HAP-1 (cell line): ENCODE measurements at regions not wholly inside any gene's neighbourhood (a gene's known extent, or its start where the extent isn't known, plus 50 kb on each side); places are given as distances from the start of the nearest gene placed in this dataset.
A peak's percentile ranks its signal among the peaks of the same experiment; 100 is the strongest.

Source experiments
- DNase-seq, 2 experiments: peaks; one replicate each; pipeline ENCODE4 v3.0.0-alpha.2; 2016 to 2020; ENCODE audit warnings: low spot score in 2 of 2
- H3K27me3 ChIP-seq: fragments of 250-450 bp; sonication (Bioruptor Pico); 2 replicates; pipeline ENCODE4 v1.5.1; 2020; ENCODE audit warnings: low read depth, mild to moderate bottlenecking, moderate library complexity
- H3K36me3 ChIP-seq: fragments of 250-450 bp; sonication (Bioruptor Pico); replicated peaks from 2 replicates; pipeline ENCODE4 v1.5.1; 2020; ENCODE audit warnings: mild to moderate bottlenecking
- H3K4me1 ChIP-seq: fragments of 250-450 bp; sonication (Bioruptor Pico); 2 replicates; pipeline ENCODE4 v1.5.1; 2020; ENCODE audit warnings: mild to moderate bottlenecking
- H3K4me3 ChIP-seq: fragments of 250-450 bp; sonication (Bioruptor Pico); 2 replicates; pipeline ENCODE4 v1.5.1; 2020; ENCODE audit warnings: mild to moderate bottlenecking, moderate library complexity
- H3K9me3 ChIP-seq: fragments of 250-450 bp; sonication (Bioruptor Pico); 2 replicates; pipeline ENCODE4 v1.5.1; 2020; ENCODE audit warnings: mild to moderate bottlenecking, moderate library complexity
- in situ Hi-C: fragments of 300-500 bp; cut with MboI; formaldehyde crosslinking; loops from 3 replicates; pipeline ENCODE4 v1.14.3; 2020; ENCODE audit warnings: low sequenced_read_pairs, inconsistent platforms, mixed read lengths

DNA sequence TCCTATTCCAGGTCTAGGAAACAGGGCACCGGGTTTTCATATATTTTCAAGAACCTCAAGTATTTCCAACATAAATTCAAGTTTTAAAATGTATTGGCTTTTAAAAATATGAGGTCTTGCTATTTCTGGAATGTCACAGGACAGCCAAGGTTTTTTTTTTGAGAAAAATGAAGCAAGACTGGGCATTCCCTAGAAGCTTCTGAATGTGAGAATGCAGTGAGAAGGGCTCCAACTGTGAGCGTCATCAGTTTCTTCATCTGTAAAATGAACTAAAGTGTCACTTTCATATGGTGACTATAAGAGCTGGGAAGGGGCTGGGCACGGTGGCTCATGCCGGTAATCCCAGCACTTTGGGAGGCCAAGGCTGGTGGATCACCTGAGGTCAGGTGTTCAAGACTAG, 455.8 kb upstream of the MAF start:
- Histone ChIP-seq H3K36me3 (no peaks in the 10 kb centered on the region), H3K4me1 (peaks cover 18% of the 10 kb centered on the region), H3K9me3 (no peaks in the 10 kb centered on the region), H3K27me3 (no peaks in the 10 kb centered on the region), H3K4me3 (no peak overlapping the region)
- in situ Hi-C loops, result no loop called here
- no peak for DNase-seq

DNA sequence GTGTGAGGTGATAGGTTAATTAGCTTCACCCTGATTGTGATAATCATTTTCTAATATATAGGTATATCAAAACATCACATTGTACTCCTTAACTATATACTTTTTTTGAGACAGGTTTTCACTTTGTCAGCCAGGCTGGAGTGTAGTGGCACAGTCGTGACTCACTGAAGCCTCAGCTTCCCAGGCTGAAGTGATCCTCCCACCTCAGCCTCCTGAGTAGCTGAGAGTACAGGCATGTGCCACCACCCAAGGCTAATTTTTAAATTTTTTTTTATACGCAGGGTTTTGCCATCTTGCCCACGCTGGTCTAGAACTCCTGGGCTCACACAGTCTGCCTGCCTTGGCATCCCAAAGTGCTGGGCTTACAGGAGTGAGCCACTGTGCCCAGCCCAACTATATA, 455.3 kb upstream of the MAF start:
- no peak overlapping the region for H3K4me3 ChIP-seq
- H3K36me3 ChIP-seq, result no peaks in the 10 kb centered on the region
- no peaks in the 10 kb centered on the region for H3K27me3 ChIP-seq
- no peak for DNase-seq
- H3K9me3 ChIP-seq, result no peaks in the 10 kb centered on the region
- in situ Hi-C loops, result no loop called here
- H3K4me1 ChIP-seq, result peaks cover 18% of the 10 kb centered on the region

DNA sequence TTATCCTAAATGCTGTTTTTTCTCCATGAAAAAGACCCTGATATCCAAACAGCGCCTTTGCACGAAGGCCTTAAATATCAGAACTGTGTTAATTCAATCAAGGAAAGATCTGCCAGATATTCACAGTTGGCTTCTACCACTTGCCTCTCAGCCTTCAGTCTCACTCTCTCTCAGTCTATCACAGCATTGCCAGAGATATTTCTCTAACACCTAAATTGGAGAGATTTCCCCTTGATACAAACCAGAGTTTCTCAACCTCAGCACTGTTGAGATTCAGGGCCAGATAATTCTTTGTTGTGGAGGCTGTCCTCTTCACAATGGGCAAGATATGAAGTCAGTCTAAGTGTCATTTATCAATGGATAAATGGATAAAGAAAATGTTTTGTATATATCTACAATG, 454.1 kb upstream of the MAF start:
- no peaks in the 10 kb centered on the region for H3K27me3 ChIP-seq
- in situ Hi-C loops, result no loop called here
- peaks cover 25% of the 10 kb centered on the region for H3K4me1 ChIP-seq
- H3K4me3 ChIP-seq, result no peak overlapping the region
- H3K36me3 ChIP-seq, result no peaks in the 10 kb centered on the region
- DNase-seq, result peak in 1 of 2 experiments; percentile 23
- no peaks in the 10 kb centered on the region for H3K9me3 ChIP-seq

DNA sequence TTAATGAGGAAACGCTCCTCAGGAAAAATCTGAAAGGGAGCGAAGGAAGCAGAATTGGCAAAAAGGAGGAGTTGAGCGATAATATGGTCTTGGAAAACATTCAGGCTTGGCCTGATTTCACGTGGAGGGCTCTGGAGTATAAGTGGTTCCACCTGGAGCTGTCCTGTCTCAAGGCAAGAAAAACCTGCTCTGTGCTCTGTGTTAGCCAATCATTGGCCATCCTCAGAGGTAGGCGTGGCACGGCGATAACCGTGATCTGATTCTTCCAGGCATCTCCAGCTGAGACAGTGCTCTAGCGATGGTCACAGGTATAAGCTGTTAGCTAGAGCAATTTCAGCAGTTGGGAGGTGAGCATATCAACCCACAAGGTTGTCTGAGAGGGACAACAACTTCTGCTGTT, 450.5 kb upstream of the MAF start:
- in situ Hi-C loops, result no loop called here
- Histone ChIP-seq H3K4me3 (no peak overlapping the region), H3K4me1 (peaks cover 25% of the 10 kb centered on the region), H3K36me3 (no peaks in the 10 kb centered on the region), H3K27me3 (no peaks in the 10 kb centered on the region), H3K9me3 (no peaks in the 10 kb centered on the region)
- DNase-seq, result no peak

DNA sequence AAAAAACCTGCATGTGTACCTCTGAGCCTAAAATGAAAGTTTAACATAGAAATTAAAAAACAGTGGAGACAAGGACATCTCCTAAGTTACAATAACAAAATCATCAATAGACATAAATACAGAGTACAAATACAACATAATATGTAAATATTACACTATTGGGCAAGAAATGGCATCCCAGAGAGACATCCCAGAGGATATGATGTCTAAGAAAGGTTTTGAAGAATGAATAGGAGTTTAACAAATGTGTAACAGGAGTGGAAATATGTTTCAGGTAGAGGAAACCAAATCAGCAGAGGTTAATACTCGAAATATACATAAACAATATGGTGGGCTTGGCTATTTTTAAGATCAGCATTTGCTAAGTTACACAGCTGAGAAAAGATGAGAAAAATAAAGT, 447.7 kb upstream of the MAF start:
- in situ Hi-C loops, result no loop called here
- no peak overlapping the region for H3K4me3 ChIP-seq
- DNase-seq, result no peak
- no peaks in the 10 kb centered on the region for H3K9me3 ChIP-seq
- no peaks in the 10 kb centered on the region for H3K36me3 ChIP-seq
- H3K4me1 ChIP-seq, result peaks cover 25% of the 10 kb centered on the region
- H3K27me3 ChIP-seq, result no peaks in the 10 kb centered on the region

DNA sequence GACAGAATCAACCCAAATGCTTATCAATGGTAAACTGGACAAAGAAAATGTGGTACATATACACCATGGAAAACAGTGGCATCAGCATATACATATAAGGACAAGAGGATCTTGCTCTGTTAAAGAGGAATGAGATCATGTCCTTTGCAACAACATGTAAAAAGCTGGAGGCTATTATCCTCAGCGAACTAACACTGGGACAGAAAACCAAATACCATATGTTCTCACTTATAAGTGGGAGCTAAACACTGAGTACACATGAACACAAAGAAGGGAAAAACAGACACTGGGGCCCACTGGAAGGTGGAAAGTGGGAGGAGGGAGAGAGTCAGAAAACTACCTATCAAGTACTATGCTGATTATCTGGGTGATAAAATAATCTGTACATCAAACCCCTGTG, 447.3 kb upstream of the MAF start:
- H3K27me3 ChIP-seq, result no peaks in the 10 kb centered on the region
- H3K4me3 ChIP-seq, result no peak overlapping the region
- H3K9me3 ChIP-seq, result no peaks in the 10 kb centered on the region
- no peak for DNase-seq
- in situ Hi-C loops, result no loop called here
- H3K36me3 ChIP-seq, result no peaks in the 10 kb centered on the region
- peaks cover 25% of the 10 kb centered on the region for H3K4me1 ChIP-seq

DNA sequence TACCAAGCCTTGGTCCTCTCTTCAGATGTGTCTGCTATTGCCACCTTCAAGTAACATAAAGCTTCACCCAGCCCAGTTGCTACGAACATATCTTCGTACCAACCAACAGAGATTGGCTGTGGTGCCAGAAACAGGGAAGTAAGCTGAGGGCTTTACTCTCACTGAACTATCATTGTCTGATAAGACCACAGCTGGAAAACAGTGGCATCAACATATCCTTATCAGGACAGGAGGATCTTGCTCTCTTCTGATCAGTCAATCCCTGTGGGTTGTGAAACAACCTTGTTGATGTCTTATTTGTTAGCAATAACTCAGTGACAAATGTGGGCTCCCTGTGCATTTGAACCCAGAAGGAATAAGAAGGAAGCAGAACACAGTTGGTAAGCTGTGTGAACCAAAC, 446.3 kb upstream of the MAF start:
- no peaks in the 10 kb centered on the region for H3K9me3 ChIP-seq
- no peak for DNase-seq
- no peaks in the 10 kb centered on the region for H3K27me3 ChIP-seq
- no peaks in the 10 kb centered on the region for H3K36me3 ChIP-seq
- no peak overlapping the region for H3K4me3 ChIP-seq
- H3K4me1 ChIP-seq, result peaks cover 25% of the 10 kb centered on the region
- in situ Hi-C loops, result no loop called here

DNA sequence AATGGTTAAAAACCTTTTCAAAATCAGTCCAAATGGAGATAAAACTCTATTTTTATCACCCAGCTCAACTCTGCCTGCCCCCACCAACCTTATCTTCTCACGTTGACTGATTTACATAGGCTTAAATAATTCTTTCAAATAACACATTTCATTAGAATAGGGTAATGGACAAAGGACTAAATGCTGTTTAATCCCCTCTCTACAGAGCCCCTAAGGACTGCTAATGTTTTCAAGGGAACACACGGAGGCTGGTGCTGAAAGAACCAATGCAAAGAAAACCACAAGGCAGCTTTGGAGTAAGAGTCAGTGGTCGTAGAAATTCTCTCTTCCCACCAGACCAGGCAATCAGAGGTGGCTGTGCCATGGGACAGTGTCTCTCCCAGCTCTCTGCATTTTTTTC, 445.7 kb upstream of the MAF start:
- DNase-seq, result peak; percentile 59 to 92
- Histone ChIP-seq H3K27me3 (no peaks in the 10 kb centered on the region), H3K9me3 (no peaks in the 10 kb centered on the region), H3K4me3 (no peak overlapping the region), H3K36me3 (no peaks in the 10 kb centered on the region), H3K4me1 (peaks cover 26% of the 10 kb centered on the region)
- in situ Hi-C loops, result no loop called here

DNA sequence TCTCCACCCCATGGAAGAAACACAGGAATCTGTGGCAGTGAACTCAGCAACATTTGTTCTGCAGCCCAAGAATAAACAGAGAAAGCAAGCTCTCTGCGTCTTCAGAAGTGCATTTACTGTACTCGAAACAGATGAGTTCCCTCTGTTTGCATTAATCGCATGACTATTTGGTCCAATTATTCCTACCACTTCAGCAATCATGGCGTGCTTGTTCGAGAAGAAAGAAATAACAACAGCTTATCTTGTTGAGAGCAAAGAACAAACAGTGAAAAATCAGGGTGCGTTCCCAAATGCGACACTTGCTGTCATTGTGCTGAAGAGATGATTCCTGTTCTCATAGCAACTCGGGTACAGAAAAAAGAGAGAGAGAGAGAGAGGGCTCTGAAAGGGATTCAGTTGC, 445.3 kb upstream of the MAF start:
- H3K9me3 ChIP-seq, result no peaks in the 10 kb centered on the region
- no peaks in the 10 kb centered on the region for H3K36me3 ChIP-seq
- in situ Hi-C loops, result no loop called here
- no peak for DNase-seq
- no peak overlapping the region for H3K4me3 ChIP-seq
- no peaks in the 10 kb centered on the region for H3K27me3 ChIP-seq
- peaks cover 29% of the 10 kb centered on the region for H3K4me1 ChIP-seq

DNA sequence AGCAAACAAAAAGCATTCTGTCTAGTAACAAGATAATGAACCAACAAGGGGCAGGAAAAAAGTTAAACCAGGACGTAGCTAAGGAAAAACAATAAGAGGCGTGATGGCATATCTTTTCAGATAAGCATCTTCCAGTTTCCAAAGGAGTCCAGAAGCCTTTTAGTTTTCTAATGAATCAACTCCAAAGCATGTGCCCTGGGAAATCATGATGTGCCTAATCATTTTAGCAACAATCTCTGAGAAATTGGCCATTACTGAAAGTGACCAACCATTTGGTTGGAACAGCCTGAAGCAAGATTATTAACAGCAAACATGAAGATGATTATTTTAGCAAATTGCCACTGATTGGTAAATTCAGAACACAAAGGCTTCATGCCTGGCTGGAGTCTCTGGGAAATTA, 440.9 kb upstream of the MAF start:
- Histone ChIP-seq H3K4me3 (no peak overlapping the region), H3K4me1 (peaks cover 18% of the 10 kb centered on the region), H3K9me3 (no peaks in the 10 kb centered on the region), H3K27me3 (no peaks in the 10 kb centered on the region), H3K36me3 (no peaks in the 10 kb centered on the region)
- in situ Hi-C loops, result no loop called here
- DNase-seq, result no peak

DNA sequence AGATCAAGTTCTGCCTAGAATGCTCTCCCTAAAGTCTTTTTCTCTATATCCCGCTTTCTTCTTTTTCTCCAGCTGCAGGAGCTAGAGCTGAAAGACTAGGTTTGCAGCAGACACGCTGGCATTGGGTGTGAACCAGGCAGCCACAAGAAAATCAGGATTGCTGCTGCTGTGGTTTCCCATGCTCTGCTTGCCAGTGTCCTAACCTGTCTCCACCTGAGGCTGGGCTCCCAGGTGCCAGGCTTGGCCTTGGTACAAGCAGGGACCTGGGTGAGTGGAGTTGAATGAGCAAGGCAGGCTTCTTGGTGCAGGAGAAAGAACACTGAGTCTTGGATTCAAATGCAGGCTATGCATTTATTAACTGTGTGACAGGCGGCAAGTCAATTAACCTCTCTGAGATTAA, 440.3 kb upstream of the MAF start:
- H3K36me3 ChIP-seq, result no peaks in the 10 kb centered on the region
- DNase-seq, result no peak
- in situ Hi-C loops, result no loop called here
- no peaks in the 10 kb centered on the region for H3K27me3 ChIP-seq
- H3K9me3 ChIP-seq, result no peaks in the 10 kb centered on the region
- H3K4me3 ChIP-seq, result no peak overlapping the region
- H3K4me1 ChIP-seq, result peaks cover 15% of the 10 kb centered on the region

DNA sequence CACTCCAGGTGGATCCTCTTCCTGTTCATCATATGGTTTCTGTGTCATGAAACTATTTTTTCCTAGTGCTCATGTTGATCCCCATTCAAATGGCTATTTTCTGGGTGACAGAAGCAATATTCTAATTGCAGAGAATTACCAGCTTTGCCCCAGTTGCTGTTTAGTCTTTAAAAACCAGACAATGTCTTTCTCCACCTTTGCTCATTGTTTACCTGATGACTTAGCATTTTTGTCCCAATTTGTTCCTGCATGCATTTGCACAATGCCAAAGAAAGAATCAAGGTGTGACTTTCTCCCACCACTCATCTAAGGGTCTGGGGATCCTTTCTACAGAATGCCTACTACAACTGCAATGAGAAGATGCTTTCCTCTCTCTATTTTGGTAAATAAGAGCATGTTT, 439.9 kb upstream of the MAF start:
- H3K36me3 ChIP-seq, result no peaks in the 10 kb centered on the region
- no peak for DNase-seq
- no peak overlapping the region for H3K4me3 ChIP-seq
- no peaks in the 10 kb centered on the region for H3K9me3 ChIP-seq
- in situ Hi-C loops, result no loop called here
- H3K27me3 ChIP-seq, result no peaks in the 10 kb centered on the region
- peaks cover 11% of the 10 kb centered on the region for H3K4me1 ChIP-seq

DNA sequence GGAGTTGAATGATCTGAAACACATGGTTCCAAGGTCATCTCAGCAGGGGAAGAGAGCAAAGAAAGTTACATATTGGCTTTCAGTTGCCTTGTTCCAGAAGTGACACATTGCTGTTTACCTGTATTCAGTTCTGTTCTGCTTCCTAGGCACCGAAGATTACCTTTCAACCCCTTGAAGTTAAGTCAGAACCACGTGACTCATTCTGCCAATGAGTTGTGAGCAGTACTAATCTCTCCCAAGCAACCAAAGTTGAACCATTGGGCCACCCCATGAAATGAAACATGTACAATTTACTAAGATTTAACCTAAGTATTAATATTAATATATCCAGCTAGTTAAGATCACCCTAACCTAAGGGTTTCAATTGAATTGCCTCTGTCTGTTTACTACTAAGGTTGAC, 439.2 kb upstream of the MAF start:
- H3K4me1 ChIP-seq, result peaks cover 7% of the 10 kb centered on the region; the same call in 1 of the 2 replicates
- H3K9me3 ChIP-seq, result no peaks in the 10 kb centered on the region
- H3K36me3 ChIP-seq, result no peaks in the 10 kb centered on the region
- no peak overlapping the region for H3K4me3 ChIP-seq
- DNase-seq, result no peak
- no peaks in the 10 kb centered on the region for H3K27me3 ChIP-seq
- in situ Hi-C loops, result no loop called here

DNA sequence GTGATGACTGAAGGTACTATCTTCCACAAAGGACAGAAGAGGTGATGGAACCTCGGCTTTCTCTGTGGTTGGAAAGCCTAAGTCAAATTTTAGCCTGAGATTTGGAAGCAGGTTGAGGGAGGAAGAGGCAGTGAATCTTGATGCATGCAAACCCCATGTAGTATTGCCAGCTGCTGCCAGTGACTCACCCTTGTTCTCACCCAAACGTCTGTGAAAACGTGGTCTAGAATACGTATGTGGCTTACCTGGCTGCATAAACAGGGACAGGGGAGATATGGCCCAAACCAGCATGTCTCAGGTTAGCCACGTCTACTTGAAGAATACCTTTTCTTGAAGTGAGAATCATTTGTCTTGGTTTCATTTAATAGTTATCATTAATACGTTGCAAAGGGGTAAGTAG, 438.0 kb upstream of the MAF start:
- Histone ChIP-seq H3K36me3 (no peaks in the 10 kb centered on the region), H3K4me3 (no peak overlapping the region), H3K9me3 (no peaks in the 10 kb centered on the region), H3K27me3 (no peaks in the 10 kb centered on the region), H3K4me1 (peaks cover 7% of the 10 kb centered on the region; the same call in 1 of the 2 replicates)
- no peak for DNase-seq
- in situ Hi-C loops, result no loop called here

DNA sequence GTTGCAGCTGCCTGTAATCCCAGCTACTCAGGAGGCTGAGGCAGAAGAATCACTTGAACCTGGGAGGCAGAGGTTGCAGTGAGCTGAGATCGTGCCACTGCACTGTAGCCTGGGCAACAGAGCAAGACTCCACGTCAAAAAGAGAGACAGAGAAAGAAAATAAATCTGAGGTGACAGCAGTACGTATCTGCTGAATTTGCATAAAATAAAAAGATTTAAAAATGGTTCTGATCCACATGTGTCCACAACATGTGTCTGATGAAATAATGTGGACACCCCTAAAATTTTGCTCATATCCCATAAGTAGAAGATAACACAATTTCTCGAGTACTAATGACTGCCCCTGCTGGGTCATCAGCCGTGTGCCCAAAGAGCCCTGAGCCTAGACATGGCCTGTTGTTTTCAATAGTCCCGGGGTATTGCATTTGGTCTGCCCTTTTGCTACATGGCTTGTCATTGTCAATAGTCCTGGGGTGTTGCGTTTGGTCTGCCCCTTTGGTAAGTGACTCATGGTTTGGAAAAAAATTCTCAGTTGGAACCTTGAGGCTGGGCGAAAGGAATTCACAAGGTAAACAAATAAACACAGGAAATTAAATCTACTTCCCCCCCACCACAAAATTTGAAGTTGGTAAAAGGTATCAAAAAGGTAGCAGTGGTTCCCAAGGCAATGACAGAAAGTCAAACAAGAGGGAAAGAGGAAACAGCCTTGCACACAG, 434.6 kb upstream of the MAF start:
- H3K4me1 ChIP-seq, result peaks cover 2% of the 10 kb centered on the region
- no peak overlapping the region for H3K4me3 ChIP-seq
- H3K9me3 ChIP-seq, result no peaks in the 10 kb centered on the region
- in situ Hi-C loops, result no loop called here
- H3K27me3 ChIP-seq, result no peaks in the 10 kb centered on the region
- DNase-seq, result no peak
- no peaks in the 10 kb centered on the region for H3K36me3 ChIP-seq
